ENCODE measurements at regions not wholly inside any gene's neighbourhood (a gene's known extent, or its start where the extent isn't known, plus 50 kb on each side); places are given as distances from the start of the nearest gene placed in this dataset.

DNA sequence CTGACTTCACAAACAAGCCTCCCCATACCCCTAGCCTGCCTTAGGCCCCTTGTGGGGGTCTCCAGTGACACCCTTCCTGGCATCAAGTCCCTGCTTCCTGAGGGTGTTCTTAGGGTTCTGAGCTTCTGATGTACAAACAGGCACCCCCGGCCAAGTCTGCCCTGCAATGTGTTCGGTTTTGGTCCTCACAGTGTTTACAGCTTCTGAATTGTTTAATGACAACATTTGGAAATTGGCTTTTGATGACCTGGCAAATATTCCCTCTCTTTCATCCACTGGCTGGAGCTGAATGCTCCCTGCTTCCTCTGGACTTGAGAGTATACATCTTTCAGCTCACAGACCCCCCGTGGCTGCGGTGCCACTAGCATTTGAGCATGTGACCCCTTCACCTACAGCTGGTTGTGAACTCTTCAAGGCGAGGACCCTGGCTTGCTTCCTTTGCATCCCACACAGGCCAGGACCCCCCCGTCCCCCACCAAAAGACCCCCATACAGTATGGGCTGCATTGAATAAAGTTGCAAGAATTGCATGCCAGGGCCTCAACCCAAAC is 180.8 kb downstream of the KATNIP start:
- H3K4me3 ChIP-seq, result no peak overlapping the region
- no peaks in the 10 kb centered on the region for H3K9me3 ChIP-seq
- WGBS, 2 donors (ENCODE audit: low coverage in 1 of 2), result 72 to 83% methylated on average over 2 to 3 of the region's 6 CpGs
- H3K27me3 ChIP-seq, result no peaks in the 10 kb centered on the region
- no peak for TF ChIP-seq POLR2AphosphoS5 (IDR thresholded peaks at IDR 0.05)
- TF ChIP-seq, protein P1, sequence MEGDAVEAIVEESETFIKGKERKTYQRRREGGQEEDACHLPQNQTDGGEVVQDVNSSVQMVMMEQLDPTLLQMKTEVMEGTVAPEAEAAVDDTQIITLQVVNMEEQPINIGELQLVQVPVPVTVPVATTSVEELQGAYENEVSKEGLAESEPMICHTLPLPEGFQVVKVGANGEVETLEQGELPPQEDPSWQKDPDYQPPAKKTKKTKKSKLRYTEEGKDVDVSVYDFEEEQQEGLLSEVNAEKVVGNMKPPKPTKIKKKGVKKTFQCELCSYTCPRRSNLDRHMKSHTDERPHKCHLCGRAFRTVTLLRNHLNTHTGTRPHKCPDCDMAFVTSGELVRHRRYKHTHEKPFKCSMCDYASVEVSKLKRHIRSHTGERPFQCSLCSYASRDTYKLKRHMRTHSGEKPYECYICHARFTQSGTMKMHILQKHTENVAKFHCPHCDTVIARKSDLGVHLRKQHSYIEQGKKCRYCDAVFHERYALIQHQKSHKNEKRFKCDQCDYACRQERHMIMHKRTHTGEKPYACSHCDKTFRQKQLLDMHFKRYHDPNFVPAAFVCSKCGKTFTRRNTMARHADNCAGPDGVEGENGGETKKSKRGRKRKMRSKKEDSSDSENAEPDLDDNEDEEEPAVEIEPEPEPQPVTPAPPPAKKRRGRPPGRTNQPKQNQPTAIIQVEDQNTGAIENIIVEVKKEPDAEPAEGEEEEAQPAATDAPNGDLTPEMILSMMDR (IDR thresholded peaks at IDR 0.05), result no peak
- TF ChIP-seq EP300 (IDR thresholded peaks at IDR 0.05), result no peak
- TF ChIP-seq POLR2A (IDR thresholded peaks at IDR 0.05), result no peak
- H3K36me3 ChIP-seq, result peaks cover 0 to 66% of the 10 kb centered on the region in 2 donors
- no peaks in the 10 kb centered on the region for H3K4me1 ChIP-seq
- ATAC-seq, result no peak
- H3K27ac ChIP-seq, result no peak overlapping the region

DNA sequence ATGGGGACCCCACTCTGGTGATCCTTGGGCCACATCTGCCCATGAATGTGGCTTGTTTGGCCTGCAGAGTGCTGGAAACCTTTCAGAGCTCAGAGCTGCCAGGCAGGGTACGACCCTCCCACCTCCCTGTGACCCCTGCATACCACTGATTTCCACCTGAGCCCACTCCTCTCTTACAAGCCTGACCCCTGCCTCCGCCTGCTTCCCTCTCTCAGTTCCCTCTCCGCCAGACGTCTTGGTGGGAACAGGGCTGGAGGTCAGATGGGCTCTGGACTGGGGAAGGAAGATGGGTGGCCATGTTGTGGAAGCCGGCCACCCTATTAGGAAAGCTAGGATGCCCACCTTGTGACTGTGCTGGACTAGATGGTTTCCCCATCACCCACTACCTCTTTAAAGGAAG is 185.1 kb downstream of the KATNIP start:
- WGBS, 2 donors (ENCODE audit: low coverage in 1 of 2), result 90% methylated on average over 3 of the region's 5 CpGs; no CpG with 5 or more reads in 1 of the 2 donors
- TF ChIP-seq EP300 (IDR thresholded peaks at IDR 0.05), result no peak
- TF ChIP-seq, protein P1 (IDR thresholded peaks at IDR 0.05), result no peak
- no peak for TF ChIP-seq POLR2AphosphoS5 (IDR thresholded peaks at IDR 0.05)
- TF ChIP-seq POLR2A (IDR thresholded peaks at IDR 0.05), result no peak
- no peaks in the 10 kb centered on the region for H3K27me3 ChIP-seq
- no peaks in the 10 kb centered on the region for H3K9me3 ChIP-seq
- H3K4me3 ChIP-seq, result no peak overlapping the region
- H3K4me1 ChIP-seq, result no peaks in the 10 kb centered on the region
- H3K27ac ChIP-seq, result no peak overlapping the region
- peaks cover 0 to 64% of the 10 kb centered on the region in 2 donors for H3K36me3 ChIP-seq
- ATAC-seq, result no peak

DNA sequence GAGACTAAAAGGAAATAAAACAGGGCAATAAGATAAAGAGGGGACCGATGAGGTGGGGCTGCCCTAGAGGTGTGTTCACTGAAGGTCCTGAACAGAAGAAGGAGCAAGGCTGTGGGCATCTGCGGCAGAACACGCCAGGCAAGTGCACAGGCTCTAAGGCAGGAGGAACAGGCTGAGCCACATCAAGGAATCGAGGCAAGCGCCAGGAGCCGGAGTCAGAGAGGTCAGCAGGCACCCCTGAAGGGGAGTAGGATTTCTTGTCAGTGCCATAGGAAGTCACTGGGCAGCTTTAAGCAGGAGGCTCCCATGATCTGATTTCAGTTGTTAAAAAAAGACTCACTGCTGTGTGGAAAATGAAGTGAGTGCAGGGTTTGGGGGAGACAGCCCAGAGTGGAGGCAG is 186.5 kb downstream of the KATNIP start:
- 92 to 94% methylated on average over 5 to 6 of the region's 6 CpGs for WGBS, 2 donors (ENCODE audit: low coverage in 1 of 2)
- H3K4me1 ChIP-seq, result no peaks in the 10 kb centered on the region
- H3K36me3 ChIP-seq, result peaks cover 0 to 68% of the 10 kb centered on the region in 2 donors
- no peaks in the 10 kb centered on the region for H3K27me3 ChIP-seq
- TF ChIP-seq POLR2AphosphoS5 (IDR thresholded peaks at IDR 0.05), result no peak
- no peak for TF ChIP-seq POLR2A (IDR thresholded peaks at IDR 0.05)
- TF ChIP-seq, protein P1 (IDR thresholded peaks at IDR 0.05), result no peak
- no peak for TF ChIP-seq EP300 (IDR thresholded peaks at IDR 0.05)
- H3K4me3 ChIP-seq, result no peak overlapping the region
- ATAC-seq, result no peak
- no peaks in the 10 kb centered on the region for H3K9me3 ChIP-seq
- no peak overlapping the region for H3K27ac ChIP-seq

DNA sequence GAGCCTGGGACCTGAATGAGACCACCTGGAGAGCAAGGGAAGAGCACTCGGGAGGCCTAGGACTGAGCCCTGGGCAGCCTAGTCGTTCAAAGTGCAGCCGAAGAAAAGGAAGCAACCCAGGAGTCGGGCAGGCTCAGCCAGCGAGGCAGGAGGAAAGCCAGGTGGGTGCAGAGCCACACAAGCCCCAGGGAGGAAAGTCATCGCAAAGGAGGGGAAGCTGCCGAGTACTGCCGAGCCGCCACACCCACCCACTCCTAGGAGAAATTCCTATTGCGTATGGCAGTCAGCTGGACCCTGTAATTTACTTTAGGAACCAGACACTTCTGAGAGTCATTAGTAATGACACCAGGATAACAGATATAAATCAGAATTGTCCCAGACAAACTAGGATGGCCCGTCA is 187.6 kb downstream of the KATNIP start:
- Histone ChIP-seq H3K4me1 (no peaks in the 10 kb centered on the region), H3K4me3 (no peak overlapping the region), H3K9me3 (no peaks in the 10 kb centered on the region), H3K36me3 (peaks cover 0 to 69% of the 10 kb centered on the region in 2 donors), H3K27ac (no peak overlapping the region), H3K27me3 (no peaks in the 10 kb centered on the region)
- 82 to 100% methylated on average over 1 to 7 of the region's 11 CpGs for WGBS, 2 donors (ENCODE audit: low coverage in 1 of 2)
- ATAC-seq, result no peak
- TF ChIP-seq POLR2A (IDR thresholded peaks at IDR 0.05) (no peak), POLR2AphosphoS5 (IDR thresholded peaks at IDR 0.05) (no peak), EP300 (IDR thresholded peaks at IDR 0.05) (no peak)
- TF ChIP-seq, protein P1 (IDR thresholded peaks at IDR 0.05), result no peak

Small RNA genes in the stretch of these regions (small RNA-seq; reads per million reads assigned to genes)
- gene RF00019, result 0 reads per million in 4 donors
